Cardiac muscle cell (in vitro differentiated cells and primary cell): ENCODE measurements at regions not wholly inside any gene's neighbourhood (a gene's known extent, or its start where the extent isn't known, plus 50 kb on each side); places are given as distances from the start of the nearest gene placed in this dataset.
"Not testable (repeated sequence)": the region's sequence is repeated elsewhere in the genome, so short reads cannot be mapped to it uniquely, and the experiment has no call there.

Experiments used
- DNase-seq, 2 donors: peaks; one replicate each; pipeline versions ENCODE4 v3.0.0 to v3.0.0-alpha.2; 2010 to 2017; ENCODE audit warnings: low read depth in 1 of 2, low spot score in 1 of 2
- H3K27ac ChIP-seq: fragments of 200-600 bp; sonication (generic); 2 replicates; pipeline ENCODE4 v1.5.1; 2016
- H3K27me3 ChIP-seq: fragments of 200-600 bp; sonication (generic); 2 replicates; pipeline ENCODE4 v1.6.0; 2016; ENCODE audit warnings: control low read depth
- H3K36me3 ChIP-seq: fragments of 200-600 bp; sonication (generic); 2 replicates; pipeline ENCODE4 v1.5.1; 2016; ENCODE audit warnings: control low read depth
- H3K4me1 ChIP-seq: fragments of 200-600 bp; sonication (generic); 2 replicates; pipeline ENCODE4 v1.8.1; 2017; ENCODE audit warnings: low read depth, mild to moderate bottlenecking, mixed run types
- H3K4me3 ChIP-seq: fragments of 200-600 bp; sonication (generic); 2 replicates; pipeline ENCODE4 v1.5.1; 2016; ENCODE audit warnings: mild to moderate bottlenecking
- H3K9me3 ChIP-seq: fragments of 200-600 bp; sonication (generic); 2 replicates; pipeline ENCODE4 v1.5.1; 2017; ENCODE audit warnings: low read depth, mild to moderate bottlenecking, control low read depth
- CTCF ChIP-seq: IDR thresholded peaks from 2 replicates; pipeline ENCODE4 v1.5.1; 2012; ENCODE audit warnings: low read depth, mild to moderate bottlenecking, low read length

DNA sequence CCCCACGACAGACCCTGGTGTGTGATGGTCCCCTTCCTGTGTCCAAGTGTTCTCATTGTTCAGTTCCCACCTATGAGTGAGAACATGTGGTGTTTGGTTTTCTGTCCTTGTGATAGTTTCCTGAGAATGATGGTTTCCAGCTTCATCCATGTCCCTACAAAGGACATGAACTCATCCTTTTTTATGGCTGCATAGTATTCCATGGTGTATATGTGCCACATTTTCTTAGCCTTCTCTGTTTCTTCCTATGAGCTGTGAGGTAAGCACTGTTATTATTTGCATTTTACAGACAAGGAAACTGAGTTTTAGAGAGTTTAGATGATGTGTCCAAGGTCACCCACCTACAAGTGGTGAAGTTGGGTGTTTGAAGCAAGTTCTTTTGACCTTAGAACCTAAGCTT lies 51.1 kb upstream of the BNC1 start:
- not testable (repeated sequence) for H3K4me3 ChIP-seq, H3K27ac ChIP-seq, H3K36me3 ChIP-seq, H3K9me3 ChIP-seq, DNase-seq, H3K27me3 ChIP-seq, H3K4me1 ChIP-seq

GRCh38 chr15:83339396-83339795 lies 54.9 kb upstream of the BNC1 start:
- Histone ChIP-seq H3K4me1 (no peaks in the 10 kb centered on the region), H3K9me3 (no peaks in the 10 kb centered on the region), H3K27me3 (no peaks in the 10 kb centered on the region), H3K4me3 (no peak overlapping the region), H3K27ac (no peak overlapping the region), H3K36me3 (no peaks in the 10 kb centered on the region)
- DNase-seq = no peak
- no peak for TF ChIP-seq CTCF

DNA sequence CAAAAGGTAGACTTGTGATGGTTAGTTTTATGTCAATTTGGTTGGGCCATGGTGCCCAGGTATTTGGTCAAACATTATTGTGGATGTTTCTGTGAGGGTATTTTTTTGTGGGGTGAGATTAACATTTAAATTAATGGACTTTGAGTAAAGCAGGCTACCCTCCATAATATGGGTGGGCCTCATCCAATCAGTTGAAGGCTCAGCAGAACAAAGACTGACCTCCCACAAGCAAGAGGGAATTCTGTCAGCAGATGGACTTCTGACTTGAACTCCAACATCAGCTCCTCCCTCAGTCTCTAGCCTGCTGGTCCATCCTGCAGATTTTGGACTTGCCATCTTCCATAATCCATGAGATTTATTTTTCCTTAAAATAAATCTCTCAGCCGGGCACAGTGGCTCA lies 55.6 kb upstream of the BNC1 start:
- no peak for DNase-seq
- no peaks in the 10 kb centered on the region for H3K9me3 ChIP-seq
- H3K4me1 ChIP-seq = no peaks in the 10 kb centered on the region
- H3K4me3 ChIP-seq = no peak overlapping the region
- no peak for TF ChIP-seq CTCF
- H3K27me3 ChIP-seq = no peaks in the 10 kb centered on the region
- no peak overlapping the region for H3K27ac ChIP-seq
- H3K36me3 ChIP-seq = no peaks in the 10 kb centered on the region

GRCh38 chr15:83346342-83346741 lies 61.9 kb upstream of the BNC1 start:
- Histone ChIP-seq H3K4me3 (no peak overlapping the region), H3K4me1 (no peaks in the 10 kb centered on the region), H3K27me3 (no peaks in the 10 kb centered on the region), H3K36me3 (no peaks in the 10 kb centered on the region), H3K27ac (no peak overlapping the region), H3K9me3 (no peaks in the 10 kb centered on the region)
- TF ChIP-seq CTCF = no peak
- no peak for DNase-seq

DNA sequence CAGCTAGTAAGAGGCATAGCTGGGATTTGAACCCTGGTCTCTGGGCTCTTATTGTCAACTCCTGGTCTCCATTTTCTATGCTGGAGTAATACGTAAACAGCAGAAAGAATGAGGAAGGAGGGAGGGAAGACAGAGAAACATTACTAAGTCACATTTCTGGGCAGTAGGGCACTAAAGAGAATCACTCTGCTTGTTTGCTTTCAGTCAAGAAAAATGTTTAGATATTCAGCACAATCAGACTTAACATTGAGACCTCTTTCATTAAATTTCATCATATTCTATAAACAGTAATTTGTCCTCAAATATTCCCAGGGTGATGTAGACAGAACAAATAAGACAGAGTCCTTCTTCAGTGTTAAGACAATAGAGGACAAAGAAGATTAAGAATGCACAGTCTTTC lies 67.7 kb upstream of the BNC1 start:
- Histone ChIP-seq H3K27me3 (no peaks in the 10 kb centered on the region), H3K27ac (no peak overlapping the region), H3K4me3 (no peak overlapping the region), H3K4me1 (no peaks in the 10 kb centered on the region), H3K9me3 (no peaks in the 10 kb centered on the region), H3K36me3 (no peaks in the 10 kb centered on the region)
- no peak for DNase-seq
- no peak for TF ChIP-seq CTCF

GRCh38 chr15:83356501-83357399 lies 72.3 kb upstream of the BNC1 start:
- H3K27ac ChIP-seq = no peak overlapping the region
- DNase-seq = no peak
- TF ChIP-seq CTCF = no peak

More at GRCh38 chr15:83356501-83357399, 72.3 kb upstream of the BNC1 start:
- no peaks in the 10 kb centered on the region for H3K9me3 ChIP-seq
- H3K27me3 ChIP-seq = no peaks in the 10 kb centered on the region
- no peaks in the 10 kb centered on the region for H3K36me3 ChIP-seq
- no peaks in the 10 kb centered on the region for H3K4me1 ChIP-seq
- no peak overlapping the region for H3K4me3 ChIP-seq
